Upper lobe of right lung (tissue), 1 donor: ENCODE measurements at regions not wholly inside any gene's neighbourhood (a gene's known extent, or its start where the extent isn't known, plus 50 kb on each side); places are given as distances from the start of the nearest gene placed in this dataset.

Experiments
- ATAC-seq: fragments of 200-7000 bp; cut with Tn5 transposase; one replicate; pipeline ENCODE4 v1.9.1; 2020; ENCODE audit warnings: mild to moderate bottlenecking, moderate library complexity
- DNase-seq: peaks from one replicate; pipeline ENCODE4 v3.0.0-alpha.2; 2020
- H3K27ac ChIP-seq: fragments of 200-600 bp; one replicate; pipeline ENCODE4 v1.8.0; 2022
- H3K27me3 ChIP-seq: fragments of 200-600 bp; one replicate; pipeline ENCODE4 v1.8.0; 2022; ENCODE audit warnings: mild to moderate bottlenecking
- H3K36me3 ChIP-seq: fragments of 200-600 bp; one replicate; pipeline ENCODE4 v1.8.0; 2022
- H3K4me1 ChIP-seq: fragments of 200-600 bp; one replicate; pipeline ENCODE4 v1.8.0; 2022
- H3K4me3 ChIP-seq: fragments of 200-600 bp; one replicate; pipeline ENCODE4 v1.8.0; 2022; ENCODE audit warnings: mild to moderate bottlenecking
- H3K9me3 ChIP-seq: fragments of 200-600 bp; one replicate; pipeline ENCODE4 v1.8.0; 2022
- CTCF ChIP-seq: fragments of 200-600 bp; IDR thresholded peaks from one replicate; pipeline ENCODE4 v1.8.0; 2022; ENCODE audit warnings: antibody characterized with exemption
- intact Hi-C: fragments of 100-400 bp; cut with DNase I; formaldehyde crosslinking; loops from one replicate; pipeline ENCODE4 v1.11.0; 2022
- donor health status: DM: no; HTN: yes; CAD: no; lungs with severe emphysema.

GRCh38 chr9:3137347-3137695 is 293.4 kb upstream of the PUM3 start:
- ATAC-seq, result no peak
- intact Hi-C loops, result no loop called here

GRCh38 chr9:3136686-3137346 is 292.9 kb upstream of the PUM3 start:
- no peak for TF ChIP-seq CTCF
- no peaks in the 10 kb centered on the region for H3K27me3 ChIP-seq
- no peaks in the 10 kb centered on the region for H3K36me3 ChIP-seq
- intact Hi-C loops, result no loop called here
- DNase-seq, result no peak
- ATAC-seq, result no peak
- no peaks in the 10 kb centered on the region for H3K9me3 ChIP-seq
- no peaks in the 10 kb centered on the region for H3K4me1 ChIP-seq
- no peak overlapping the region for H3K4me3 ChIP-seq
- H3K27ac ChIP-seq, result no peak overlapping the region

More at GRCh38 chr9:3137347-3137695, 293.4 kb upstream of the PUM3 start:
- H3K36me3 ChIP-seq, result no peaks in the 10 kb centered on the region
- TF ChIP-seq CTCF, result no peak
- H3K4me1 ChIP-seq, result no peaks in the 10 kb centered on the region
- H3K9me3 ChIP-seq, result no peaks in the 10 kb centered on the region
- no peak overlapping the region for H3K4me3 ChIP-seq
- DNase-seq, result no peak
- H3K27me3 ChIP-seq, result no peaks in the 10 kb centered on the region
- H3K27ac ChIP-seq, result no peak overlapping the region

GRCh38 chr9:3136230-3136629 is 292.3 kb upstream of the PUM3 start:
- Histone ChIP-seq H3K36me3 (no peaks in the 10 kb centered on the region), H3K9me3 (no peaks in the 10 kb centered on the region), H3K4me1 (no peaks in the 10 kb centered on the region), H3K27ac (no peak overlapping the region), H3K27me3 (no peaks in the 10 kb centered on the region), H3K4me3 (no peak overlapping the region)
- intact Hi-C loops, result no loop called here
- DNase-seq (no peak), ATAC-seq (no peak)
- no peak for TF ChIP-seq CTCF

- no peaks in the 10 kb centered on the region for H3K4me1 ChIP-seq
Observed at GRCh38 chr9:3127564-3127963, 283.7 kb upstream of the PUM3 start.

GRCh38 chr9:3125602-3126405 is 281.9 kb upstream of the PUM3 start:
- Histone ChIP-seq H3K4me3 (no peak overlapping the region), H3K27ac (no peak overlapping the region), H3K9me3 (no peaks in the 10 kb centered on the region), H3K4me1 (no peaks in the 10 kb centered on the region), H3K27me3 (no peaks in the 10 kb centered on the region), H3K36me3 (no peaks in the 10 kb centered on the region)
- no peak for TF ChIP-seq CTCF
- intact Hi-C loops, result no loop called here
- DNase-seq (no peak), ATAC-seq (peak; percentile 68)

More at GRCh38 chr9:3127564-3127963, 283.7 kb upstream of the PUM3 start:
- ATAC-seq (no peak), DNase-seq (no peak)
- Histone ChIP-seq H3K4me3 (no peak overlapping the region), H3K36me3 (no peaks in the 10 kb centered on the region), H3K27me3 (no peaks in the 10 kb centered on the region), H3K9me3 (no peaks in the 10 kb centered on the region), H3K27ac (no peak overlapping the region)
- intact Hi-C loops, result no loop called here
- TF ChIP-seq CTCF, result no peak
